HCT116 (cell line): ENCODE measurements at regions not wholly inside any gene's neighbourhood (a gene's known extent, or its start where the extent isn't known, plus 50 kb on each side); places are given as distances from the start of the nearest gene placed in this dataset.

ENCODE experiments used
- CTCF ChIP-seq, 3 experiments: fragments of 200-600 bp in 1 of 3; sonication (generic) in 1 of 3; IDR thresholded peaks in 2 of 3; conservative IDR thresholded peaks in 1 of 3; 2 replicates each; pipeline ENCODE4 v1.5.1; 2012 to 2017; ENCODE audit warnings: low read depth in 2 of 3, low read length in 2 of 3, antibody characterized with exemption in 1 of 3, borderline replicate concordance in 1 of 3, control low read depth in 1 of 3, mild to moderate bottlenecking in 1 of 3, mixed read lengths in 1 of 3, mixed run types in 1 of 3, moderate library complexity in 1 of 3; ENCODE audit not compliant: insufficient read depth in 1 of 3
- EZH2 ChIP-seq: fragments of 200-600 bp; sonication (generic); IDR thresholded peaks from 2 replicates; pipeline ENCODE4 v1.6.1; 2017; ENCODE audit warnings: antibody characterized with exemption, mixed run types
- FOSL1 ChIP-seq: IDR thresholded peaks from 2 replicates; pipeline ENCODE4 v1.6.1; 2012; ENCODE audit warnings: low read depth
- POLR2A ChIP-seq: IDR thresholded peaks from 2 replicates; pipeline ENCODE4 v1.7.0; 2011; ENCODE audit warnings: borderline replicate concordance; ENCODE audit not compliant: insufficient read depth, insufficient read length; ENCODE audit errors: extremely low read depth
- SP1 ChIP-seq: IDR thresholded peaks from 2 replicates; pipeline ENCODE4 v1.6.1; 2012; ENCODE audit warnings: low read depth
- SRF ChIP-seq: IDR thresholded peaks from 2 replicates; pipeline ENCODE4 v1.6.1; 2012; ENCODE audit warnings: low read depth

GRCh38 chr4:124480061-124480460 is 232.5 kb downstream of the ANKRD50 start:
- TF ChIP-seq CTCF (IDR thresholded peaks at IDR 0.05 in 2 of 3, conservative IDR thresholded peaks at IDR 0.05 in 1 of 3; ENCODE audit: borderline replicate concordance in 1 of 3, insufficient read depth in 1 of 3, low read depth in 2 of 3, low read length in 2 of 3) (no peak), POLR2A (no peak), SRF (no peak), SP1 (no peak), EZH2 (no peak), FOSL1 (no peak)
